CD8-positive, alpha-beta memory T cell (primary cell): ENCODE measurements at regions not wholly inside any gene's neighbourhood (a gene's known extent, or its start where the extent isn't known, plus 50 kb on each side); places are given as distances from the start of the nearest gene placed in this dataset.

Source experiments
- CTCF ChIA-PET: fragments of 350-600 bp; sonication (Branson Sonifier 250); formaldehyde crosslinking; loops from one replicate; lab custom pipeline; 2021; ENCODE audit warnings: antibody characterized with exemption; lab: Charles Lee
- POLR2A ChIA-PET: fragments of 350-600 bp; sonication (Branson Sonifier 250); formaldehyde crosslinking; loops from one replicate; lab custom pipeline; 2021; ENCODE audit warnings: antibody characterized with exemption; lab: Charles Lee
- DNase-seq, 5 donors: peaks; one replicate each; pipeline versions ENCODE4 v3.0.0 to v3.0.0-alpha.2; 2020 to 2022; ENCODE audit warnings: mixed read lengths in 1 of 5
- H3K27ac ChIP-seq: one replicate; pipeline ENCODE4 v1.7.0; 2013; ENCODE audit warnings: low read depth, mild to moderate bottlenecking, low read length, moderate library complexity
- H3K27me3 ChIP-seq: 2 replicates; pipeline ENCODE4 v1.7.0; 2013; ENCODE audit warnings: low read length, mild to moderate bottlenecking; ENCODE audit not compliant: insufficient read depth, poor library complexity, severe bottlenecking
- H3K36me3 ChIP-seq: 2 replicates; pipeline ENCODE4 v1.7.0; 2013; ENCODE audit warnings: mild to moderate bottlenecking, low read length, moderate library complexity; ENCODE audit not compliant: insufficient read depth
- H3K4me1 ChIP-seq: 2 replicates; pipeline ENCODE4 v1.7.0; 2013; ENCODE audit warnings: mild to moderate bottlenecking, low read length, moderate library complexity; ENCODE audit not compliant: insufficient read depth
- H3K4me3 ChIP-seq: 2 replicates; pipeline ENCODE4 v1.7.0; 2013; ENCODE audit warnings: mild to moderate bottlenecking, low read length
- H3K9me3 ChIP-seq: 2 replicates; pipeline ENCODE4 v1.7.0; 2013; ENCODE audit warnings: mild to moderate bottlenecking, low read length
- H3K27ac Mint-ChIP-seq, 8 donors: one replicate each; pipeline ENCODE4 v1.8.0; 2020 to 2021; ENCODE audit warnings: mixed read lengths in 8 of 8, mild to moderate bottlenecking in 6 of 8, inconsistent platforms in 3 of 8, moderate library complexity in 3 of 8
- H3K27me3 Mint-ChIP-seq, 2 donors: one replicate each; pipeline ENCODE4 v1.8.0; 2020 to 2021; ENCODE audit warnings: mixed read lengths in 2 of 2, mild to moderate bottlenecking in 1 of 2, moderate library complexity in 1 of 2
- H3K36me3 Mint-ChIP-seq, 3 donors: one replicate each; pipeline ENCODE4 v1.8.0; 2020 to 2021; ENCODE audit warnings: mixed read lengths in 3 of 3, inconsistent platforms in 1 of 3, mild to moderate bottlenecking in 1 of 3
- H3K4me1 Mint-ChIP-seq, 3 donors: one replicate each; pipeline ENCODE4 v1.8.0; 2020 to 2021; ENCODE audit warnings: mixed read lengths in 3 of 3, inconsistent platforms in 1 of 3, mild to moderate bottlenecking in 1 of 3
- H3K4me3 Mint-ChIP-seq, 7 donors: one replicate each; pipeline ENCODE4 v1.8.0; 2020 to 2021; ENCODE audit warnings: mixed read lengths in 7 of 7, mild to moderate bottlenecking in 6 of 7, moderate library complexity in 4 of 7, inconsistent platforms in 2 of 7
- H3K9me3 Mint-ChIP-seq, 5 donors: one replicate each; pipeline ENCODE4 v1.8.0; 2020 to 2022; ENCODE audit warnings: mixed read lengths in 5 of 5, mild to moderate bottlenecking in 3 of 5, moderate library complexity in 2 of 5, inconsistent platforms in 1 of 5

DNA sequence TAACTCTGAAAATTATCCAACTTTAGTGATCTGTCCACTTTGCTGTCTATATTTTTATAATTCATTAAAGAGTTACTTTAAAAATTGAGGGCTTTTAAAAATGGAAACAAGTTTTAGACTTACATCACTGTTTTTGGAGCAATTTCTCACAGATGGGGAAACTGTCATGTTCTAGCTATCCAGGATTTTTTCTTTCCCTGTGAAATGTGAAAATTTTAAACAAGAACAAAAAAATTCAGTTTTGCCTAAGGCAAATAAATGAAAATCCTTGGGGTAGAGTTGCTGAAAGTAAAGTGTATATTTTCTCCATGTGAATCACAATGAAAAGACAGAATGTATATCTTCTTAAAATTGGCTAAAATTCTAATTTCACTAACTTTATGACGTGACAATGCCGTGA, 553.7 kb downstream of the MCTP2 start:
- Mint-ChIP-seq H3K36me3 (no peaks in the 10 kb centered on the region), H3K27ac (no peak overlapping the region), H3K4me3 (no peak overlapping the region), H3K27me3 (no peaks in the 10 kb centered on the region), H3K4me1 (no peaks in the 10 kb centered on the region), H3K9me3 (peaks cover 0 to 12% (median 3%) of the 10 kb centered on the region in 5 donors)
- no peaks in the 10 kb centered on the region for H3K4me1 ChIP-seq
- H3K9me3 ChIP-seq, result no peaks in the 10 kb centered on the region
- H3K4me3 ChIP-seq, result no peak overlapping the region
- ChIA-PET POLR2A (no interaction called here), CTCF (no interaction called here)
- no peaks in the 10 kb centered on the region for H3K27me3 ChIP-seq
- H3K36me3 ChIP-seq, result no peaks in the 10 kb centered on the region
- no peak for DNase-seq
- no peak overlapping the region for H3K27ac ChIP-seq

DNA sequence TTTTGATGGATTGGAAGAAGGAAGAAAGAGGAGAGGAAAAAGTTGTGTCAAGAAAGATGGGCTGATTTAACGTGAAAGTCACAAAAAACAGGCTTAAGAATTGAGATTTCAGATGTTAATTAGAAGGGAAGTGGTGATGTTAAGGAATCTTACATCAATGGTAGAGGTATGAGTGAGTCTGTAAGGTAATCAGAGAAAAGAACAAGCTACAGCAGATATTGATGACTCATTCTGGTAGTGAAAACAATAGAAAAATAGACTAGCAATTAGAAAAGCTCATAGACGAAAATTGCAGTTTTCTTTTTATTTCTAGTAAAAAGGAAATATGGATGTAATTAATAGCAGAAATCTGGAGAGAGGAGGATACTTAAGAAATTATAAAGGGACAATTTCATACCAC, 559.6 kb downstream of the MCTP2 start:
- no peaks in the 10 kb centered on the region for H3K4me1 ChIP-seq
- Mint-ChIP-seq H3K4me3 (no peak overlapping the region), H3K27ac (no peak overlapping the region), H3K36me3 (no peaks in the 10 kb centered on the region), H3K9me3 (peaks cover 0 to 4% (median 0%) of the 10 kb centered on the region in 5 donors), H3K27me3 (no peaks in the 10 kb centered on the region), H3K4me1 (no peaks in the 10 kb centered on the region)
- no peak overlapping the region for H3K4me3 ChIP-seq
- no peaks in the 10 kb centered on the region for H3K36me3 ChIP-seq
- ChIA-PET POLR2A (no interaction called here), CTCF (no interaction called here)
- H3K27ac ChIP-seq, result no peak overlapping the region
- no peaks in the 10 kb centered on the region for H3K27me3 ChIP-seq
- no peak for DNase-seq
- no peaks in the 10 kb centered on the region for H3K9me3 ChIP-seq

DNA sequence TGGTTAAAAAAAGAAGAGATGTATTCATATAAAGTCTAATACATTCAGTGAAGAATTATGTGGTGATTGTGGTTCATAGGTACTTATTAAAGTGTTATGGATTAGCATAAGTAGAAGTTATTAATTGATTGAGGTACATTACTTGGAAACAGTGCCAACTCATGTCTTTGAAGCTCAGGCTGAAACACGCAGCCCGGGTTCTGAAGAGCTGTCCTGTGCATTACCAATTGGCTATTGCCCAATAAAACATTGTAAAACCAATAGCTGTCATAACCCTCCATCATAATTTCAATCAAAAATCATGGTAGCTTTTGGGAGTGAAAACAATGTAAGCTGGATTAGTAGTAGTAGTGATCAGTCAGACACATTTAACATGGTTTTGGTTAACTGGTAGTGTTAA, 560.1 kb downstream of the MCTP2 start:
- no peaks in the 10 kb centered on the region for H3K4me1 Mint-ChIP-seq

DNA sequence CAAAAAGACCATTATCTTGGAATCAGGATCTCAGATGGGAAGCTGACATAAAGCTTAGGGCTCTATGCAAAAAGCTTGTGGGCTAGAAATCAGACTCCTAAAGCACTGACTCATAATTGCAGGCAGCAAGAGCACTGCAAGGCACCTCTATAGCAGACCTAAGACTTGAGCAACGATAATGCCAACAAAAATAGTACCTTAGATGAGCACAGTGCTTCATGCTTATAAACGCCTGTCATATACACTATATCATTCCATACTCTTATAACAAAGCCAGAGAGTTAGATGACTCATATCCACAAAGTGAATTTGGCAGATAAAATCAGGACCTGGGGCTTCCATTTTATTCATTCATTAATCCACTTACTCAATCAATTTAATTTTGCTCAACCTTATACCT, 560.8 kb downstream of the MCTP2 start:
- Mint-ChIP-seq H3K27ac (no peak overlapping the region), H3K27me3 (no peaks in the 10 kb centered on the region)

More for the DNA sequence above, 560.1 kb downstream of the MCTP2 start:
- no peak overlapping the region for H3K4me3 Mint-ChIP-seq
- no peaks in the 10 kb centered on the region for H3K27me3 Mint-ChIP-seq
- Histone ChIP-seq H3K9me3 (no peaks in the 10 kb centered on the region), H3K4me1 (no peaks in the 10 kb centered on the region), H3K36me3 (no peaks in the 10 kb centered on the region), H3K4me3 (no peak overlapping the region), H3K27me3 (no peaks in the 10 kb centered on the region), H3K27ac (no peak overlapping the region)
- POLR2A ChIA-PET, result no interaction called here
- H3K9me3 Mint-ChIP-seq, result peaks cover 0 to 4% (median 0%) of the 10 kb centered on the region in 5 donors
- CTCF ChIA-PET, result no interaction called here
- DNase-seq, result no peak
- no peaks in the 10 kb centered on the region for H3K36me3 Mint-ChIP-seq
- no peak overlapping the region for H3K27ac Mint-ChIP-seq

DNA sequence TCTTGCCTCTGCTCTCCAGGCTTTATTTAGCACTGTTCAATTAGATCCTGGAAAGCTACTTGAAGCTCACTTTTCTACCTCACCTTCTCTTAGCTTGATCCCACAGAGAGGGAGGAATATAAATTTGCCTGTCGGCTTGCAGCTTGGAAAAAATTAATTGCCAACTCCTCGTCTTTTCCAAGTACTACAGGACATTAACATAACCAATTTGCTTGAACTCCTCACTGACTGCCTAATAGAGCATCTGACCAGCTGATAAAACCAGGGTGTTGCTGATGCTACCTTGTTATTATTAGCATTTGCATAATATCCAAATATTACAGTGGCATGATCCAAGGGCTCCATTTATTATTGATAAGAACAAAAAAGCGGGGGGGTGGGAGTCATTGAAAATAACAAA, 561.8 kb downstream of the MCTP2 start:
- ChIA-PET POLR2A (no interaction called here), CTCF (no interaction called here)
- Histone ChIP-seq H3K27me3 (no peaks in the 10 kb centered on the region), H3K4me1 (no peaks in the 10 kb centered on the region), H3K4me3 (no peak overlapping the region), H3K27ac (no peak overlapping the region), H3K36me3 (no peaks in the 10 kb centered on the region), H3K9me3 (no peaks in the 10 kb centered on the region)
- peaks cover 0 to 7% (median 3%) of the 10 kb centered on the region in 5 donors for H3K9me3 Mint-ChIP-seq
- no peak overlapping the region for H3K4me3 Mint-ChIP-seq
- H3K36me3 Mint-ChIP-seq, result no peaks in the 10 kb centered on the region
- no peak for DNase-seq
- H3K27me3 Mint-ChIP-seq, result no peaks in the 10 kb centered on the region
- H3K27ac Mint-ChIP-seq, result no peak overlapping the region
- no peaks in the 10 kb centered on the region for H3K4me1 Mint-ChIP-seq

More for the DNA sequence above, 560.8 kb downstream of the MCTP2 start:
- no peak for DNase-seq
- Histone ChIP-seq H3K4me1 (no peaks in the 10 kb centered on the region), H3K4me3 (no peak overlapping the region), H3K27me3 (no peaks in the 10 kb centered on the region), H3K36me3 (no peaks in the 10 kb centered on the region), H3K9me3 (no peaks in the 10 kb centered on the region), H3K27ac (no peak overlapping the region)
- ChIA-PET POLR2A (no interaction called here), CTCF (no interaction called here)
- Mint-ChIP-seq H3K4me3 (no peak overlapping the region), H3K9me3 (peaks cover 0 to 4% (median 3%) of the 10 kb centered on the region in 5 donors), H3K4me1 (no peaks in the 10 kb centered on the region), H3K36me3 (no peaks in the 10 kb centered on the region)

DNA sequence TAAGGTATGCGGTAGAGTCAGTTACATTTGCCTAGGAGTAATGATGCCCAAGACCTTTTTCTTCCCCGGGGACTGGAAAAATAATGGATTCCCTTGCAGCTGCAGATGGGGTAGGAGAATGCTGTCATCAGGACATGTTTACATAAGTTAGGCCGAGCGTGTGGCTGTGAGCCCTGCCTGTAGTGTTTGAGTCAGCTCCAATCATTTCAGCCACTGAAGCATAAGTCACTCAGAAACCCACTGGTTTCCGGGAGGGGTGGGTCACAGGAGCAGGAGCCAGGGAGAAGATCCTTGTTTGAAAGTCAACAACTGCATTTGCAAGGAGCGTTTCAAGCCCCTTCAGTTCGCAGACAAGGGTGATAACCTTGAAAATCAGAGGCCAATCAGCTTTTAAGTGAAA, 562.3 kb downstream of the MCTP2 start:
- Histone ChIP-seq H3K27ac (no peak overlapping the region), H3K9me3 (no peaks in the 10 kb centered on the region), H3K4me3 (no peak overlapping the region), H3K36me3 (no peaks in the 10 kb centered on the region), H3K4me1 (no peaks in the 10 kb centered on the region), H3K27me3 (no peaks in the 10 kb centered on the region)
- Mint-ChIP-seq H3K27ac (no peak overlapping the region), H3K4me3 (no peak overlapping the region), H3K9me3 (peaks cover 0 to 7% (median 3%) of the 10 kb centered on the region in 5 donors), H3K4me1 (no peaks in the 10 kb centered on the region), H3K36me3 (no peaks in the 10 kb centered on the region), H3K27me3 (no peaks in the 10 kb centered on the region)
- DNase-seq, result no peak
- POLR2A ChIA-PET, result no interaction called here
- CTCF ChIA-PET, result no interaction called here

DNA sequence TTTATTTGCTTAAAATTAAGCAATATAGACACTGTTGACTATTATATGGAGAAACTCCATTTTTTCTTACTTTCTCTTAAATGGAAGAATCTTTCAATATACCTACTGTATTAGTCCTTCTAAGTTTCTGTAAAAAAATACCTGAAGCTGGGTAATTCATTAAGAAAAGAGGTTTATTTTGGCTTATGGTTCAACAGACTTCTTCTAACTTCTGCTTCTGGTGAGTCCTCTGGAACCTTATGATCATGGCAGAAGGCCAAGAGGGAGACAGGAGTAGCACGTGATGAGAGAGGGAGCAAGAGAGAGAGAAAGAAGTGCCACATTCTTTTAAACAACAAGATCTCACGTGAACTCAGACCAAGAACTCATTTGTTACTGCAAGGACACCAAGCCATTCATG, 573.3 kb downstream of the MCTP2 start:
- CTCF ChIA-PET, result no interaction called here

DNA sequence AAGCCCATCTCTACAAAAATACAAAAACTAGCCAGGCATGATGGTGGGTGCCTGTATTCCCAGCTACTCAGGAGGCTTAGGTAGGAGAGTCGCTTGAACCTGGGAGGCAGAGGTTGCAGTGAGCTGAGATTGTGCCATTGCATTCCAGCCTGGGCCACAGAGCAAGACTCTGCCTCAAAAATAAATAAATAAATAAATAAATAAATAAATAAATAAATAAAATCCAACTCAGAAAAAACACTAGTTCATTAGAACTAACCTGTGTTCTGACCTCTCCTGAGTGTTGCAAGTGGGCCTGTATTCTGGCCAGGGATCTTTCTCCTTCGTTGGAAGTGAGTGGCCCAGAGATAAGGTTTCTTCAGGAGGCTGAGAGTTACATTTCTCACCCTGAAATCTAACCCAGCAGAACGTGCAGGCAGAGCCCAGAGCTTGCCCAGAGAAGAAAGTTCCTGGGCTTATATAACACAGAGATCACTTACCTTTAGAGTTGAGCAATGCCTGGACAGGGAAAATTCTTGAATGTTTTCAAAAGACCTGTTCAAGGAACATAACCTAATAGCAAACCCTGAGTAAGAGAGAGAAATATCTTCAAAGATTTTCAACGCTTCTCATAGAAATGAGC, 583.9 kb downstream of the MCTP2 start:
- H3K4me1 Mint-ChIP-seq, result no peaks in the 10 kb centered on the region
- H3K4me3 ChIP-seq, result no peak overlapping the region

More for the DNA sequence above, 573.3 kb downstream of the MCTP2 start:
- Histone ChIP-seq H3K27ac (no peak overlapping the region), H3K9me3 (no peaks in the 10 kb centered on the region), H3K4me1 (no peaks in the 10 kb centered on the region), H3K27me3 (no peaks in the 10 kb centered on the region), H3K36me3 (no peaks in the 10 kb centered on the region), H3K4me3 (no peak overlapping the region)
- DNase-seq, result no peak
- peaks cover 4 to 5% of the 10 kb centered on the region in 2 donors for H3K27me3 Mint-ChIP-seq
- H3K9me3 Mint-ChIP-seq, result peaks cover under 1 to 12% (median 3%) of the 10 kb centered on the region in 5 donors
- H3K27ac Mint-ChIP-seq, result no peak overlapping the region
- POLR2A ChIA-PET, result no interaction called here
- H3K4me3 Mint-ChIP-seq, result no peak overlapping the region
- H3K4me1 Mint-ChIP-seq, result no peaks in the 10 kb centered on the region
- no peaks in the 10 kb centered on the region for H3K36me3 Mint-ChIP-seq

More for the DNA sequence above, 583.9 kb downstream of the MCTP2 start:
- H3K36me3 Mint-ChIP-seq, result no peaks in the 10 kb centered on the region
- H3K36me3 ChIP-seq, result no peaks in the 10 kb centered on the region
- no peak overlapping the region for H3K4me3 Mint-ChIP-seq
- H3K27ac ChIP-seq, result no peak overlapping the region
- no peak for DNase-seq
- no peaks in the 10 kb centered on the region for H3K27me3 ChIP-seq
- H3K4me1 ChIP-seq, result no peaks in the 10 kb centered on the region
- no peaks in the 10 kb centered on the region for H3K27me3 Mint-ChIP-seq
- H3K9me3 ChIP-seq, result no peaks in the 10 kb centered on the region
- peaks cover 0 to 10% (median 0%) of the 10 kb centered on the region in 5 donors for H3K9me3 Mint-ChIP-seq
- ChIA-PET CTCF (no interaction called here), POLR2A (no interaction called here)
- H3K27ac Mint-ChIP-seq, result no peak overlapping the region
